ENCODE measurements at regions not wholly inside any gene's neighbourhood (a gene's known extent, or its start where the extent isn't known, plus 50 kb on each side); places are given as distances from the start of the nearest gene placed in this dataset.

GRCh38 chr22:49620003-49620556 is 207.6 kb downstream of the BRD1 start:
- Mint-ChIP-seq H3K4me3 (no peak overlapping the region), H3K27ac (ENCODE audit: unreplicated experiment) (no peak overlapping the region), H3K9me3 (no peaks in the 10 kb centered on the region), H3K36me3 (ENCODE audit: low read depth) (no peaks in the 10 kb centered on the region), H3K27me3 (ENCODE audit: low read depth) (peaks cover 15% of the 10 kb centered on the region), H3K4me1 (no peaks in the 10 kb centered on the region)
- no peak for DNase-seq (ENCODE audit: low read depth, low spot score)
- TF ChIP-seq CTCF (conservative IDR thresholded peaks at IDR 0.05): no peak

GRCh38 chr22:49619301-49619700 is 208.4 kb downstream of the BRD1 start:
- Mint-ChIP-seq H3K4me3 (no peak overlapping the region), H3K27ac (ENCODE audit: unreplicated experiment) (no peak overlapping the region), H3K27me3 (ENCODE audit: low read depth) (peaks cover 13% of the 10 kb centered on the region), H3K4me1 (no peaks in the 10 kb centered on the region), H3K9me3 (no peaks in the 10 kb centered on the region), H3K36me3 (ENCODE audit: low read depth) (no peaks in the 10 kb centered on the region)
- no peak for DNase-seq (ENCODE audit: low read depth, low spot score)
- no peak for TF ChIP-seq CTCF (conservative IDR thresholded peaks at IDR 0.05)

GRCh38 chr22:49618677-49618953 is 209.1 kb downstream of the BRD1 start:
- Mint-ChIP-seq H3K36me3 (ENCODE audit: low read depth) (no peaks in the 10 kb centered on the region), H3K9me3 (peaks cover under 1% of the 10 kb centered on the region), H3K4me3 (no peak overlapping the region), H3K4me1 (no peaks in the 10 kb centered on the region), H3K27ac (ENCODE audit: unreplicated experiment) (no peak overlapping the region), H3K27me3 (ENCODE audit: low read depth) (peaks cover 13% of the 10 kb centered on the region)
- no peak for DNase-seq (ENCODE audit: low read depth, low spot score)
- TF ChIP-seq CTCF (conservative IDR thresholded peaks at IDR 0.05): no peak

GRCh38 chr22:49617866-49618676 is 209.6 kb downstream of the BRD1 start:
- H3K27me3 Mint-ChIP-seq (ENCODE audit: low read depth): peaks cover 13% of the 10 kb centered on the region
- no peak overlapping the region for H3K4me3 Mint-ChIP-seq
- TF ChIP-seq CTCF (conservative IDR thresholded peaks at IDR 0.05): no peak
- no peak for DNase-seq (ENCODE audit: low read depth, low spot score)
- H3K27ac Mint-ChIP-seq (ENCODE audit: unreplicated experiment): no peak overlapping the region
- peaks cover 6% of the 10 kb centered on the region for H3K9me3 Mint-ChIP-seq
- H3K36me3 Mint-ChIP-seq (ENCODE audit: low read depth): no peaks in the 10 kb centered on the region
- no peaks in the 10 kb centered on the region for H3K4me1 Mint-ChIP-seq

- no peak for DNase-seq (ENCODE audit: low read depth, low spot score)
- peaks cover 11% of the 10 kb centered on the region for H3K9me3 Mint-ChIP-seq
- H3K36me3 Mint-ChIP-seq (ENCODE audit: low read depth): peaks cover 2% of the 10 kb centered on the region
- H3K27ac Mint-ChIP-seq (ENCODE audit: unreplicated experiment): no peak overlapping the region
- no peaks in the 10 kb centered on the region for H3K4me1 Mint-ChIP-seq
- no peak overlapping the region for H3K4me3 Mint-ChIP-seq
- H3K27me3 Mint-ChIP-seq (ENCODE audit: low read depth): peaks cover 13% of the 10 kb centered on the region
- no peak for TF ChIP-seq CTCF (conservative IDR thresholded peaks at IDR 0.05)
Measured at GRCh38 chr22:49617264-49617663, 210.4 kb downstream of the BRD1 start.

All from neural crest cell (in vitro differentiated cells).